GM23248 (cell line): ENCODE measurements at regions not wholly inside any gene's neighbourhood (a gene's known extent, or its start where the extent isn't known, plus 50 kb on each side); places are given as distances from the start of the nearest gene placed in this dataset.
"Not testable (repeated sequence)": the region's sequence is repeated elsewhere in the genome, so short reads cannot be mapped to it uniquely, and the experiment has no call there.

Experiments used
- DNase-seq: peaks from one replicate; pipeline ENCODE4 v3.0.0-alpha.2; 2015
- H2AFZ ChIP-seq: fragments of 200-600 bp; sonication (generic); 2 replicates; pipeline ENCODE4 v1.6.1; 2016; ENCODE audit warnings: antibody characterized with exemption
- H3F3A ChIP-seq: fragments of 200-600 bp; sonication (generic); 2 replicates; pipeline ENCODE4 v1.6.1; 2016; ENCODE audit warnings: mild to moderate bottlenecking, antibody characterized with exemption, mixed run types; ENCODE audit not compliant: insufficient read depth
- H3K27ac ChIP-seq: fragments of 200-600 bp; sonication (generic); 2 replicates; pipeline ENCODE4 v1.5.1; 2016; ENCODE audit warnings: mild to moderate bottlenecking
- H3K27me3 ChIP-seq: fragments of 200-600 bp; sonication (generic); replicated peaks from 2 replicates; pipeline ENCODE4 v1.6.1; 2016; ENCODE audit warnings: mild to moderate bottlenecking; ENCODE audit not compliant: insufficient read depth
- H3K36me3 ChIP-seq: fragments of 200-600 bp; sonication (generic); 2 replicates; pipeline ENCODE4 v1.6.1; 2016; ENCODE audit warnings: low read depth, mild to moderate bottlenecking
- H3K4me1 ChIP-seq: fragments of 200-600 bp; sonication (generic); 2 replicates; pipeline ENCODE4 v1.6.1; 2016; ENCODE audit warnings: mild to moderate bottlenecking; ENCODE audit not compliant: insufficient read depth
- H3K4me2 ChIP-seq: fragments of 200-600 bp; sonication (generic); one replicate; pipeline ENCODE4 v1.6.1; 2016; ENCODE audit warnings: mild to moderate bottlenecking; ENCODE audit not compliant: unreplicated experiment
- H3K4me3 ChIP-seq: fragments of 200-600 bp; sonication (generic); 2 replicates; pipeline ENCODE4 v1.5.1; 2016; ENCODE audit warnings: mild to moderate bottlenecking
- H3K79me2 ChIP-seq: fragments of 200-600 bp; sonication (generic); 2 replicates; pipeline ENCODE4 v1.6.1; 2016; ENCODE audit warnings: mild to moderate bottlenecking; ENCODE audit not compliant: insufficient read depth
- H3K9ac ChIP-seq: fragments of 200-600 bp; sonication (generic); 2 replicates; pipeline ENCODE4 v1.6.1; 2016; ENCODE audit warnings: mild to moderate bottlenecking
- H3K9me2 ChIP-seq: fragments of 200-600 bp; sonication (generic); 2 replicates; pipeline ENCODE4 v1.6.1; 2016; ENCODE audit warnings: mixed run types, mild to moderate bottlenecking, moderate library complexity; ENCODE audit not compliant: insufficient read depth
- H3K9me3 ChIP-seq: fragments of 200-600 bp; sonication (generic); one replicate; pipeline ENCODE4 v1.6.1; 2017; ENCODE audit warnings: low read depth
- H4K20me1 ChIP-seq: fragments of 200-600 bp; sonication (generic); 2 replicates; pipeline ENCODE4 v1.6.0; 2016; ENCODE audit not compliant: insufficient read depth
- EZH2 ChIP-seq: fragments of 200-600 bp; sonication (generic); IDR thresholded peaks from 2 replicates; pipeline ENCODE4 v1.6.1; 2018; ENCODE audit warnings: antibody characterized with exemption, mild to moderate bottlenecking; ENCODE audit not compliant: insufficient read depth, poor library complexity, severe bottlenecking
- EZH2phosphoT487 ChIP-seq: fragments of 200-600 bp; sonication (generic); IDR thresholded peaks from 2 replicates; pipeline ENCODE4 v1.6.1; 2018; ENCODE audit warnings: antibody characterized with exemption, moderate library complexity, mild to moderate bottlenecking, low read depth; ENCODE audit not compliant: insufficient read depth
- WGBS, 2 experiments: methylation state at CpG; one replicate each; pipeline ENCODE4 v1.1.6; 2015 to 2017; ENCODE audit warnings: low lambda C conversion rate in 2 of 2, low coverage in 1 of 2; ENCODE audit errors: missing lambda C conversion rate in 2 of 2; 5-methylcytosine and 5-hydroxymethylcytosine counted together
- in situ Hi-C: fragments of 300-500 bp; cut with MboI; formaldehyde crosslinking; loops from 2 replicates; pipeline ENCODE4 v1.15.0; 2020

GRCh38 chr9:81313877-81314276 lies 375.5 kb downstream of the TLE1 start:
- Histone ChIP-seq H4K20me1 (no peaks in the 10 kb centered on the region), H3K27ac (no peak overlapping the region), H3K27me3 (peaks cover 22% of the 10 kb centered on the region), H3K9ac (no peak overlapping the region), H3K4me2 (no peak overlapping the region), H3K9me3 (no peaks in the 10 kb centered on the region), H2AFZ (no peak overlapping the region), H3K36me3 (no peaks in the 10 kb centered on the region), H3F3A (no peaks in the 10 kb centered on the region), H3K4me1 (no peaks in the 10 kb centered on the region), H3K4me3 (no peak overlapping the region), H3K79me2 (no peaks in the 10 kb centered on the region), H3K9me2 (no peaks in the 10 kb centered on the region)
- in situ Hi-C loops, result no loop called here
- WGBS, 2 experiments, result 53 to 61% methylated on average over 2 of the region's 2 CpGs
- no peak for DNase-seq
- TF ChIP-seq EZH2phosphoT487 (no peak), EZH2 (no peak)

GRCh38 chr9:81312346-81312745 lies 377.0 kb downstream of the TLE1 start:
- H3K9ac ChIP-seq, result no peak overlapping the region
- in situ Hi-C loops, result no loop called here
- no peaks in the 10 kb centered on the region for H3K9me2 ChIP-seq
- H3K4me1 ChIP-seq, result no peaks in the 10 kb centered on the region
- 46 to 48% methylated on average over 3 of the region's 3 CpGs for WGBS, 2 experiments
- no peak for TF ChIP-seq EZH2
- TF ChIP-seq EZH2phosphoT487, result no peak
- no peaks in the 10 kb centered on the region for H3F3A ChIP-seq
- H4K20me1 ChIP-seq, result no peaks in the 10 kb centered on the region
- H3K79me2 ChIP-seq, result no peaks in the 10 kb centered on the region
- no peak overlapping the region for H2AFZ ChIP-seq
- H3K27ac ChIP-seq, result no peak overlapping the region
- no peak for DNase-seq
- H3K36me3 ChIP-seq, result no peaks in the 10 kb centered on the region
- H3K4me2 ChIP-seq, result no peak overlapping the region
- no peaks in the 10 kb centered on the region for H3K9me3 ChIP-seq
- H3K4me3 ChIP-seq, result no peak overlapping the region
- H3K27me3 ChIP-seq, result peaks cover 14% of the 10 kb centered on the region

GRCh38 chr9:81308404-81308803 lies 380.9 kb downstream of the TLE1 start:
- DNase-seq, result no peak
- WGBS, 2 experiments, result 48 to 49% methylated on average over 4 of the region's 4 CpGs
- no peaks in the 10 kb centered on the region for H3K36me3 ChIP-seq
- no peak for TF ChIP-seq EZH2phosphoT487
- TF ChIP-seq EZH2, result no peak
- in situ Hi-C loops, result no loop called here
- H3K27ac ChIP-seq, result no peak overlapping the region
- H3K9me2 ChIP-seq, result no peaks in the 10 kb centered on the region
- H3K9me3 ChIP-seq, result no peaks in the 10 kb centered on the region
- no peak overlapping the region for H3K4me3 ChIP-seq
- no peaks in the 10 kb centered on the region for H3K79me2 ChIP-seq
- no peaks in the 10 kb centered on the region for H3F3A ChIP-seq
- H3K4me2 ChIP-seq, result no peak overlapping the region
- H3K9ac ChIP-seq, result no peak overlapping the region
- H3K4me1 ChIP-seq, result no peaks in the 10 kb centered on the region
- peaks cover 24% of the 10 kb centered on the region; the same call in 1 of the 2 replicates for H3K27me3 ChIP-seq
- no peaks in the 10 kb centered on the region for H4K20me1 ChIP-seq
- H2AFZ ChIP-seq, result no peak overlapping the region

- H3K4me1 ChIP-seq, H3K4me2 ChIP-seq, H3K79me2 ChIP-seq, H2AFZ ChIP-seq, H3K27ac ChIP-seq, H3K36me3 ChIP-seq, H3K4me3 ChIP-seq, H4K20me1 ChIP-seq, in situ Hi-C loops, H3K9me3 ChIP-seq, H3K9me2 ChIP-seq, H3K9ac ChIP-seq, DNase-seq, H3F3A ChIP-seq: not testable (repeated sequence)
- H3K27me3 ChIP-seq, result peaks cover 21% of the 10 kb centered on the region; the same call in 1 of the 2 replicates
- WGBS, 2 experiments, result 50 to 56% methylated on average over 5 of the region's 5 CpGs
These were observed 381.6 kb downstream of the TLE1 start for GRCh38 chr9:81307791-81308190.

GRCh38 chr9:81305561-81306182 lies 383.7 kb downstream of the TLE1 start:
- no peak overlapping the region for H3K9ac ChIP-seq
- no peaks in the 10 kb centered on the region for H3K9me3 ChIP-seq
- no peaks in the 10 kb centered on the region for H3K36me3 ChIP-seq
- no peaks in the 10 kb centered on the region for H3F3A ChIP-seq
- no peaks in the 10 kb centered on the region for H3K4me1 ChIP-seq
- H3K79me2 ChIP-seq, result no peaks in the 10 kb centered on the region
- no peaks in the 10 kb centered on the region for H4K20me1 ChIP-seq
- in situ Hi-C loops, result no loop called here
- no peak overlapping the region for H3K4me2 ChIP-seq
- H3K27me3 ChIP-seq, result peaks cover 11% of the 10 kb centered on the region; the same call in 1 of the 2 replicates
- 43 to 48% methylated on average over 6 of the region's 6 CpGs for WGBS, 2 experiments
- H3K9me2 ChIP-seq, result no peaks in the 10 kb centered on the region
- H2AFZ ChIP-seq, result no peak overlapping the region
- no peak for TF ChIP-seq EZH2phosphoT487
- no peak for TF ChIP-seq EZH2
- H3K27ac ChIP-seq, result no peak overlapping the region
- no peak overlapping the region for H3K4me3 ChIP-seq
- no peak for DNase-seq
